ENCODE measurements at regions not wholly inside any gene's neighbourhood (a gene's known extent, or its start where the extent isn't known, plus 50 kb on each side); places are given as distances from the start of the nearest gene placed in this dataset.

GRCh38 chr15:38941399-38941953 is 376.9 kb upstream of the RASGRP1 start:
- TF ChIP-seq, protein P1, sequence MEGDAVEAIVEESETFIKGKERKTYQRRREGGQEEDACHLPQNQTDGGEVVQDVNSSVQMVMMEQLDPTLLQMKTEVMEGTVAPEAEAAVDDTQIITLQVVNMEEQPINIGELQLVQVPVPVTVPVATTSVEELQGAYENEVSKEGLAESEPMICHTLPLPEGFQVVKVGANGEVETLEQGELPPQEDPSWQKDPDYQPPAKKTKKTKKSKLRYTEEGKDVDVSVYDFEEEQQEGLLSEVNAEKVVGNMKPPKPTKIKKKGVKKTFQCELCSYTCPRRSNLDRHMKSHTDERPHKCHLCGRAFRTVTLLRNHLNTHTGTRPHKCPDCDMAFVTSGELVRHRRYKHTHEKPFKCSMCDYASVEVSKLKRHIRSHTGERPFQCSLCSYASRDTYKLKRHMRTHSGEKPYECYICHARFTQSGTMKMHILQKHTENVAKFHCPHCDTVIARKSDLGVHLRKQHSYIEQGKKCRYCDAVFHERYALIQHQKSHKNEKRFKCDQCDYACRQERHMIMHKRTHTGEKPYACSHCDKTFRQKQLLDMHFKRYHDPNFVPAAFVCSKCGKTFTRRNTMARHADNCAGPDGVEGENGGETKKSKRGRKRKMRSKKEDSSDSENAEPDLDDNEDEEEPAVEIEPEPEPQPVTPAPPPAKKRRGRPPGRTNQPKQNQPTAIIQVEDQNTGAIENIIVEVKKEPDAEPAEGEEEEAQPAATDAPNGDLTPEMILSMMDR (IDR thresholded peaks at IDR 0.05; ENCODE audit: control extremely low read depth in 1 of 3, insufficient read depth in 1 of 3, low read depth in 1 of 3, low read length in 3 of 3): no peak
- no peak for TF ChIP-seq TEAD4 (IDR thresholded peaks at IDR 0.05; ENCODE audit: low read depth, low read length)
- TF ChIP-seq CBX8 (IDR thresholded peaks at IDR 0.05; ENCODE audit: borderline replicate concordance, low read depth, low read length): no peak
- TF ChIP-seq EP300 (IDR thresholded peaks at IDR 0.05; ENCODE audit: borderline replicate concordance in 1 of 2, low read depth in 2 of 2, low read length in 2 of 2): no peak
- no peak for TF ChIP-seq SP1 (IDR thresholded peaks at IDR 0.05; ENCODE audit: low read depth, low read length)
- no peak for TF ChIP-seq KDM1A (IDR thresholded peaks at IDR 0.05; ENCODE audit: borderline replicate concordance, low read length)
- no peak for TF ChIP-seq ZNF274 (IDR thresholded peaks at IDR 0.05; ENCODE audit: borderline replicate concordance, extremely low read depth, low read length)
